ENCODE measurements at regions not wholly inside any gene's neighbourhood (a gene's known extent, or its start where the extent isn't known, plus 50 kb on each side); places are given as distances from the start of the nearest gene placed in this dataset.

GRCh38 chr1:5340560-5341130, 651.6 kb downstream of the NPHP4 start:
- DNase-seq (ENCODE audit: low read depth) = no peak

GRCh38 chr1:5338466-5338865, 653.8 kb downstream of the NPHP4 start:
- no peak for DNase-seq (ENCODE audit: low read depth)

GRCh38 chr1:5333291-5333690, 658.9 kb downstream of the NPHP4 start:
- no peak for DNase-seq (ENCODE audit: low read depth)

GRCh38 chr1:5331101-5331500, 661.1 kb downstream of the NPHP4 start:
- DNase-seq (ENCODE audit: low read depth) = no peak

- no peak for DNase-seq (ENCODE audit: low read depth)
Measured at GRCh38 chr1:5329068-5329739, 663.0 kb downstream of the NPHP4 start.

- DNase-seq (ENCODE audit: low read depth) = no peak
Measured at GRCh38 chr1:5324883-5325282, 667.3 kb downstream of the NPHP4 start.

- DNase-seq (ENCODE audit: low read depth) = no peak
Measured at GRCh38 chr1:5318143-5318816, 663.9 kb downstream of the AJAP1 start.

GRCh38 chr1:5317391-5317790, 663.0 kb downstream of the AJAP1 start:
- DNase-seq (ENCODE audit: low read depth) = no peak

GRCh38 chr1:5312862-5313261, 658.5 kb downstream of the AJAP1 start:
- no peak for DNase-seq (ENCODE audit: low read depth)

- no peak for DNase-seq (ENCODE audit: low read depth)
Measured at GRCh38 chr1:5312293-5312674, 657.9 kb downstream of the AJAP1 start.

GRCh38 chr1:5311634-5312292, 657.4 kb downstream of the AJAP1 start:
- DNase-seq (ENCODE audit: low read depth) = no peak

- DNase-seq (ENCODE audit: low read depth) = no peak
Measured at GRCh38 chr1:5311147-5311546, 656.7 kb downstream of the AJAP1 start.

GRCh38 chr1:5308249-5308648, 653.8 kb downstream of the AJAP1 start:
- no peak for DNase-seq (ENCODE audit: low read depth)

GRCh38 chr1:5304702-5305101, 650.3 kb downstream of the AJAP1 start:
- DNase-seq (ENCODE audit: low read depth) = no peak

- no peak for DNase-seq (ENCODE audit: low read depth)
Measured at GRCh38 chr1:5298376-5298775, 644.0 kb downstream of the AJAP1 start.

GRCh38 chr1:5297886-5298239, 643.5 kb downstream of the AJAP1 start:
- no peak for DNase-seq (ENCODE audit: low read depth)

- DNase-seq (ENCODE audit: low read depth) = no peak
Measured at GRCh38 chr1:5297180-5297885, 642.9 kb downstream of the AJAP1 start.

- DNase-seq (ENCODE audit: low read depth) = no peak
Measured at GRCh38 chr1:5296557-5297179, 642.3 kb downstream of the AJAP1 start.

- DNase-seq (ENCODE audit: low read depth) = no peak
Measured at GRCh38 chr1:5296095-5296494, 641.7 kb downstream of the AJAP1 start.

- DNase-seq (ENCODE audit: low read depth) = no peak
Measured at GRCh38 chr1:5291889-5292288, 637.5 kb downstream of the AJAP1 start.

GRCh38 chr1:5287178-5288150, 633.1 kb downstream of the AJAP1 start:
- no peak for DNase-seq (ENCODE audit: low read depth)

Data from activated T-cell treated with anti-CD3 and anti-CD28 coated beads for 48 hours (primary cell).